Right lobe of liver (tissue), 6 donors: ENCODE measurements at regions not wholly inside any gene's neighbourhood (a gene's known extent, or its start where the extent isn't known, plus 50 kb on each side); places are given as distances from the start of the nearest gene placed in this dataset.

Experiments
- ATAC-seq, 4 donors: fragments of 200-7000 bp; cut with Tn5 transposase; one replicate each; pipeline ENCODE4 v1.9.1; 2020; ENCODE audit warnings: mild to moderate bottlenecking in 4 of 4, moderate library complexity in 4 of 4
- DNase-seq, 3 donors: peaks; one replicate each; pipeline ENCODE4 v3.0.0-alpha.2; 2020
- H3K27ac ChIP-seq, 3 donors: fragments of 200-600 bp; one replicate each; pipeline ENCODE4 v1.8.0; 2022
- H3K27me3 ChIP-seq, 2 donors: fragments of 200-600 bp; one replicate each; pipeline ENCODE4 v1.8.0; 2022
- H3K36me3 ChIP-seq, 4 donors: fragments of 200-600 bp; sonication (generic) in 1 of 4; one replicate each; pipeline versions ENCODE4 v1.5.1 to v1.8.0; 2017 to 2022; ENCODE audit warnings: control low read depth in 1 of 4
- H3K4me1 ChIP-seq, 4 donors: fragments of 200-600 bp; sonication (generic) in 1 of 4; one replicate each; pipeline versions ENCODE4 v1.5.1 to v1.8.0; 2017 to 2022; ENCODE audit warnings: control low read depth in 1 of 4
- H3K4me3 ChIP-seq, 3 donors: fragments of 200-600 bp; one replicate each; pipeline ENCODE4 v1.8.0; 2022
- H3K9me3 ChIP-seq, 4 donors: fragments of 200-600 bp; sonication (generic) in 1 of 4; one replicate each; pipeline versions ENCODE4 v1.5.1 to v1.8.0; 2017 to 2022; ENCODE audit warnings: control low read depth in 1 of 4
- CTCF ChIP-seq, 4 donors: fragments of 200-600 bp in 3 of 4; fragments of 450-650 bp in 1 of 4; IDR thresholded peaks; one replicate each; pipeline versions ENCODE4 v1.5.1 to v1.8.0; 2016 to 2022; ENCODE audit warnings: antibody characterized with exemption in 4 of 4, mild to moderate bottlenecking in 2 of 4
- POLR2A ChIP-seq: fragments of 450-650 bp; IDR thresholded peaks from one replicate; pipeline ENCODE4 v1.6.1; 2017; ENCODE audit warnings: antibody characterized with exemption, mild to moderate bottlenecking
- WGBS: methylation state at CpG from one replicate; pipeline ENCODE4 v1.1.6; 2018; ENCODE audit warnings: low coverage, low lambda C conversion rate; ENCODE audit not compliant: insufficient coverage; ENCODE audit errors: missing lambda C conversion rate; 5-methylcytosine and 5-hydroxymethylcytosine counted together
- intact Hi-C, 2 donors: fragments of 100-400 bp; cut with DNase I; formaldehyde crosslinking; loops; one replicate each; pipeline versions ENCODE4 v1.11.2 to v1.14.1; 2022
- donor health status: DM: no; HTN: yes; CAD: no.
- donor health status: DM: no; HTN: no; CAD: no.
- donor health status: DM: no; HTN: no; CAD: no.
- donor health status: DM: no; HTN: yes; CAD: no.
- donor health status: DM: no; HTN: yes; CAD: no.

- intact Hi-C loops = no loop called here
Observed at GRCh38 chr20:11181966-11182365, 508.2 kb upstream of the JAG1 start.

GRCh38 chr20:11182720-11183119, 508.9 kb upstream of the JAG1 start:
- DNase-seq (no peak), ATAC-seq (peak in 3 of 4 donors; percentile 19 to 40 (median 25))
- no peaks in the 10 kb centered on the region for H3K36me3 ChIP-seq
- no peak overlapping the region for H3K4me3 ChIP-seq
- no peaks in the 10 kb centered on the region for H3K4me1 ChIP-seq
- intact Hi-C loops = no loop called here
- H3K27me3 ChIP-seq = no peaks in the 10 kb centered on the region
- TF ChIP-seq POLR2A = no peak
- no peak for TF ChIP-seq CTCF (IDR thresholded peaks at IDR 0.05)
- peaks cover 0 to 5% (median 0%) of the 10 kb centered on the region in 4 donors for H3K9me3 ChIP-seq
- H3K27ac ChIP-seq = no peak overlapping the region
- WGBS = 33% methylated on average over 1 of the region's 1 CpG

More at GRCh38 chr20:11181966-11182365, 508.2 kb upstream of the JAG1 start:
- Histone ChIP-seq H3K27ac (no peak overlapping the region), H3K4me3 (no peak overlapping the region), H3K9me3 (peaks cover 0 to 5% (median 0%) of the 10 kb centered on the region in 4 donors), H3K4me1 (no peaks in the 10 kb centered on the region), H3K27me3 (no peaks in the 10 kb centered on the region), H3K36me3 (no peaks in the 10 kb centered on the region)
- 77% methylated on average over 3 of the region's 3 CpGs for WGBS
- ATAC-seq (no peak), DNase-seq (no peak)
- TF ChIP-seq CTCF (IDR thresholded peaks at IDR 0.05) (no peak), POLR2A (no peak)

- intact Hi-C loops = no loop called here
- 54% methylated on average over 3 of the region's 3 CpGs for WGBS
- Histone ChIP-seq H3K4me1 (no peaks in the 10 kb centered on the region), H3K36me3 (no peaks in the 10 kb centered on the region), H3K27ac (no peak overlapping the region), H3K4me3 (no peak overlapping the region), H3K27me3 (no peaks in the 10 kb centered on the region), H3K9me3 (peaks cover 0 to 5% (median 0%) of the 10 kb centered on the region in 4 donors)
- no peak for DNase-seq
- no peak for ATAC-seq
- no peak for TF ChIP-seq CTCF (IDR thresholded peaks at IDR 0.05)
- TF ChIP-seq POLR2A = no peak
Observed at GRCh38 chr20:11186301-11187008, 512.7 kb upstream of the JAG1 start.

- peaks cover 0 to 5% (median 0%) of the 10 kb centered on the region in 4 donors for H3K9me3 ChIP-seq
- no peak overlapping the region for H3K4me3 ChIP-seq
- no peak for ATAC-seq
- intact Hi-C loops = no loop called here
- no peak overlapping the region for H3K27ac ChIP-seq
- no peak for DNase-seq
- H3K27me3 ChIP-seq = no peaks in the 10 kb centered on the region
- no peaks in the 10 kb centered on the region for H3K36me3 ChIP-seq
- H3K4me1 ChIP-seq = no peaks in the 10 kb centered on the region
- 57% methylated on average over 8 of the region's 8 CpGs for WGBS
- TF ChIP-seq POLR2A = no peak
- no peak for TF ChIP-seq CTCF (IDR thresholded peaks at IDR 0.05)
Observed at GRCh38 chr20:11188843-11189603, 515.2 kb upstream of the JAG1 start.
